PC-3 (cell line): ENCODE measurements at regions not wholly inside any gene's neighbourhood (a gene's known extent, or its start where the extent isn't known, plus 50 kb on each side); places are given as distances from the start of the nearest gene placed in this dataset.

Experiments used
- ATAC-seq: fragments of 200-7000 bp; cut with Tn5 transposase; 2 replicates; pipeline ENCODE4 v1.9.1; 2020; ENCODE audit warnings: mild to moderate bottlenecking, moderate library complexity
- BruUV-seq: library from RNA; stranded (reverse); fragments of 400-500 nt; replicated peaks from 2 replicates; lab custom pipeline; 2021; lab: Mats Ljungman, UMichigan
- CTCF ChIA-PET: fragments of 300-600 bp; sonication (Branson Sonifier 250); formaldehyde crosslinking; loops from one replicate; lab custom pipeline; 2022; ENCODE audit warnings: antibody characterized with exemption; lab: Charles Lee
- POLR2A ChIA-PET: fragments of 300-600 bp; sonication (Branson Sonifier 250); formaldehyde crosslinking; loops from one replicate; lab custom pipeline; 2022; ENCODE audit warnings: antibody characterized with exemption; ENCODE audit not compliant: unreplicated experiment; lab: Charles Lee
- DNase-seq: peaks from one replicate; pipeline ENCODE4 v3.0.0-alpha.2; 2015
- H2AFZ ChIP-seq: fragments of 300-600 bp; sonication (generic); 2 replicates; pipeline ENCODE4 v1.6.0; 2016; ENCODE audit warnings: antibody characterized with exemption, low read length
- H3F3A ChIP-seq: fragments of 300-600 bp; sonication (generic); one replicate; pipeline ENCODE4 v1.6.0; 2017; ENCODE audit warnings: antibody characterized with exemption, low read length, control low read depth, mild to moderate bottlenecking; ENCODE audit not compliant: unreplicated experiment
- H3K27ac ChIP-seq: fragments of 300-600 bp; sonication (generic); 2 replicates; pipeline ENCODE4 v1.5.1; 2016; ENCODE audit warnings: mild to moderate bottlenecking, low read length
- H3K27me3 ChIP-seq: fragments of 300-600 bp; sonication (generic); 2 replicates; pipeline ENCODE4 v1.6.1; 2016; ENCODE audit warnings: low read length, mixed read lengths
- H3K36me3 ChIP-seq: fragments of 300-600 bp; sonication (generic); 2 replicates; pipeline ENCODE4 v1.6.1; 2016; ENCODE audit warnings: low read depth, mixed run types, low read length, mixed read lengths
- H3K4me1 ChIP-seq: fragments of 300-600 bp; sonication (generic); 2 replicates; pipeline ENCODE4 v1.5.1; 2016; ENCODE audit warnings: low read length; ENCODE audit not compliant: insufficient read depth
- H3K4me2 ChIP-seq: fragments of 300-600 bp; sonication (generic); 2 replicates; pipeline ENCODE4 v1.6.0; 2016; ENCODE audit warnings: low read length
- H3K4me3 ChIP-seq: fragments of 300-600 bp; sonication (generic); 2 replicates; pipeline ENCODE4 v1.5.1; 2016; ENCODE audit warnings: mild to moderate bottlenecking, low read length, mixed read lengths
- H3K79me2 ChIP-seq: fragments of 300-600 bp; sonication (generic); 2 replicates; pipeline ENCODE4 v1.6.1; 2017; ENCODE audit warnings: low read length, mixed read lengths
- H3K9ac ChIP-seq: fragments of 300-600 bp; sonication (generic); 2 replicates; pipeline ENCODE4 v1.6.0; 2016; ENCODE audit warnings: mild to moderate bottlenecking, low read length
- H3K9me2 ChIP-seq: fragments of 300-600 bp; sonication (generic); replicated peaks from 2 replicates; pipeline ENCODE4 v1.6.1; 2016; ENCODE audit warnings: mixed run types, low read length, mixed read lengths
- H3K9me3 ChIP-seq: fragments of 300-600 bp; sonication (generic); 2 replicates; pipeline ENCODE4 v1.6.1; 2016; ENCODE audit warnings: low read length, mixed read lengths
- H4K20me1 ChIP-seq: fragments of 300-600 bp; sonication (generic); 2 replicates; pipeline ENCODE4 v1.6.1; 2016; ENCODE audit warnings: low read length, mixed read lengths
- EZH2 ChIP-seq: fragments of 300-600 bp; sonication (generic); IDR thresholded peaks from one replicate; pipeline ENCODE4 v1.6.1; 2017; ENCODE audit warnings: antibody characterized with exemption, mild to moderate bottlenecking, low read length; ENCODE audit not compliant: unreplicated experiment
- EZH2phosphoT487 ChIP-seq: fragments of 300-600 bp; sonication (generic); IDR thresholded peaks from 2 replicates; pipeline ENCODE4 v1.6.1; 2018; ENCODE audit warnings: mild to moderate bottlenecking, antibody characterized with exemption, low read length, borderline replicate concordance
- intact Hi-C: fragments of 100-400 bp; cut with micrococcal nuclease; formaldehyde crosslinking; loops from 2 replicates; pipeline ENCODE4 v1.9.0; 2023
- TF ChIP-seq, protein P1 (sequence below): fragments of 300-600 bp; sonication (generic); conservative IDR thresholded peaks from 2 replicates; pipeline ENCODE4 v1.5.1; 2017; ENCODE audit warnings: antibody characterized with exemption, low read depth, mild to moderate bottlenecking, low read length

DNA sequence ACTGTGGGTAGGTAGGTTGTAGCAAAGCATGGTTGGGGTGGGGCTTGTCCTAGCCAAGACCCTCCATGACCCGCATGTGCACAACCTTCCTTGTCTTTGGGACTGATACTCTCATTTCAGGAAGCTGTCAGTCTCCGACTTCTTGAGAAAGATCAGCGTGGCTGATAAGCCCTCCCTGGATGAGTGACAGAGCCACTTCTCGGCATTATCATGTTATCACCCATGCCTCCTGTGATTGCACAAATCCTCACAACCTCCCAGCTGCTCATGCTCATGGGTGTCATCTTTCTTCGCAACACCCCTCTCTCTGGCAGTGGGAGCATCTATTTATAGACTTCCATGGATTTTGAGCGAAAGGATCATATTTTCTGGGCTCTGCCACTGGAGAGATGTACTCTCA, 314.2 kb downstream of the FOXL1 start:
- Histone ChIP-seq H3K27ac (no peak overlapping the region), H3K27me3 (peaks cover 8% of the 10 kb centered on the region; the same call in 1 of the 2 replicates), H3K9me3 (no peaks in the 10 kb centered on the region), H3K4me2 (no peak overlapping the region), H3K79me2 (no peaks in the 10 kb centered on the region), H2AFZ (no peak overlapping the region), H3K9me2 (no peaks in the 10 kb centered on the region), H4K20me1 (no peaks in the 10 kb centered on the region), H3F3A (no peaks in the 10 kb centered on the region), H3K4me3 (no peak overlapping the region), H3K36me3 (no peaks in the 10 kb centered on the region), H3K9ac (no peak overlapping the region), H3K4me1 (peaks cover 16% of the 10 kb centered on the region)
- ChIA-PET CTCF (no interaction called here), POLR2A (no interaction called here)
- ATAC-seq (no peak), DNase-seq (no peak)
- no TSS peak for BruUV-seq
- no peak for TF ChIP-seq EZH2phosphoT487
- no peak for TF ChIP-seq EZH2
- TF ChIP-seq, protein P1, sequence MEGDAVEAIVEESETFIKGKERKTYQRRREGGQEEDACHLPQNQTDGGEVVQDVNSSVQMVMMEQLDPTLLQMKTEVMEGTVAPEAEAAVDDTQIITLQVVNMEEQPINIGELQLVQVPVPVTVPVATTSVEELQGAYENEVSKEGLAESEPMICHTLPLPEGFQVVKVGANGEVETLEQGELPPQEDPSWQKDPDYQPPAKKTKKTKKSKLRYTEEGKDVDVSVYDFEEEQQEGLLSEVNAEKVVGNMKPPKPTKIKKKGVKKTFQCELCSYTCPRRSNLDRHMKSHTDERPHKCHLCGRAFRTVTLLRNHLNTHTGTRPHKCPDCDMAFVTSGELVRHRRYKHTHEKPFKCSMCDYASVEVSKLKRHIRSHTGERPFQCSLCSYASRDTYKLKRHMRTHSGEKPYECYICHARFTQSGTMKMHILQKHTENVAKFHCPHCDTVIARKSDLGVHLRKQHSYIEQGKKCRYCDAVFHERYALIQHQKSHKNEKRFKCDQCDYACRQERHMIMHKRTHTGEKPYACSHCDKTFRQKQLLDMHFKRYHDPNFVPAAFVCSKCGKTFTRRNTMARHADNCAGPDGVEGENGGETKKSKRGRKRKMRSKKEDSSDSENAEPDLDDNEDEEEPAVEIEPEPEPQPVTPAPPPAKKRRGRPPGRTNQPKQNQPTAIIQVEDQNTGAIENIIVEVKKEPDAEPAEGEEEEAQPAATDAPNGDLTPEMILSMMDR, result no peak
- intact Hi-C loops, result no loop called here

DNA sequence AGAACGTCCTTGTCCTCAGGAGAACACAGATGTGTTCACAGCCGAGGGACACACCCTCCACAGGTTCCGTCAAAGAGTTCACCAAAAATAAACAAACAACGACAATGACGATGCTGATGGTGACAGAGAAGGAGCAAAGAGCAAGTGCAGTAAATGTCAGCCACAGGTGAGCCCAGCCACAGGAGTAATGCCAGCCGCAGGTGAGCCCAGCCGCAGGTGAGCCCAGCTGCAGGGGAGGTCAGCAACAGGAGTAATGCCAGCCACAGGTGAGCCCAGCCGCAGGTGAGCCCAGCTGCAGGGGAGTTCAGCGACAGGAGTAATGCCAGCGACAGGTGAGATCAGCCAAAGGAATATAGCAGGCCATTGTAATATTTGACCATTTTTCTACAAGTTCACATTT, 315.2 kb downstream of the FOXL1 start:
- no peak overlapping the region for H3K27ac ChIP-seq
- H3K79me2 ChIP-seq, result no peaks in the 10 kb centered on the region
- CTCF ChIA-PET, result no interaction called here
- no peak overlapping the region for H3K9ac ChIP-seq
- POLR2A ChIA-PET, result no interaction called here
- no TSS peak for BruUV-seq
- H3K4me3 ChIP-seq, result no peak overlapping the region
- TF ChIP-seq EZH2, result no peak
- DNase-seq, result no peak
- no peaks in the 10 kb centered on the region for H3K9me3 ChIP-seq
- no peaks in the 10 kb centered on the region for H4K20me1 ChIP-seq
- no peaks in the 10 kb centered on the region for H3F3A ChIP-seq
- H3K4me2 ChIP-seq, result no peak overlapping the region
- no peaks in the 10 kb centered on the region for H3K36me3 ChIP-seq
- intact Hi-C loops, result no loop called here
- H3K27me3 ChIP-seq, result peaks cover 8% of the 10 kb centered on the region; the same call in 1 of the 2 replicates
- H3K9me2 ChIP-seq, result no peaks in the 10 kb centered on the region
- H3K4me1 ChIP-seq, result peaks cover 6% of the 10 kb centered on the region
- no peak for ATAC-seq
- H2AFZ ChIP-seq, result no peak overlapping the region

DNA sequence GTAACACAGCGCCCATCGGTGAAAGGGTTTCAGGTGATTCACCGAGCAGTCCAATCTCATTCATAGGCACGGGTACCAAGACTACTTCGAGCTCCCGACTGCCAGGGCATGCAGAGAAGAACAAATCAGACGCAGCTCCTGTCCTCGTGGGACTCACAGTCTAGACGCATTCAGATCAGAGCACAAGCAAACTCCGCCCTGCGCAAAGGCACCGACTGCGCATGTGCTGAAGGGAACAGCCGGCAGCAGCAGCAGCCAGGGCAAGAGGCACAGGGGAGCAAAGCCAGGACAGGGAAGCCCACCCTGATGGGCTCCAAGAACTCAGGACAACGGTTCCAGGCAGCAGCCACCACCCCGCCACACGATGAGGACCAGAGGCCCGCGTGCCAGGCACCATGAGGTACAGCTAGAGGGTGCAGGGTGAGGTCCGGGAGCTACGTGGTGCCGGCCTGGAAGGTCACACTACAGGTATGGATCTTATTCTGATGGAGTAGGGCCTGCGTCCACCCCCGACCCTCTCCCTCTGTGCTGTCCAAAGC, 315.7 kb downstream of the FOXL1 start:
- Histone ChIP-seq H3K27ac (no peak overlapping the region), H3K36me3 (no peaks in the 10 kb centered on the region), H3F3A (no peaks in the 10 kb centered on the region), H3K9ac (no peak overlapping the region), H3K79me2 (no peaks in the 10 kb centered on the region), H3K4me2 (no peak overlapping the region), H4K20me1 (no peaks in the 10 kb centered on the region), H2AFZ (no peak overlapping the region), H3K9me3 (no peaks in the 10 kb centered on the region), H3K9me2 (no peaks in the 10 kb centered on the region), H3K4me3 (no peak overlapping the region), H3K4me1 (peaks cover 6% of the 10 kb centered on the region), H3K27me3 (peaks cover 8% of the 10 kb centered on the region; the same call in 1 of the 2 replicates)
- ChIA-PET CTCF (no interaction called here), POLR2A (no interaction called here)
- no TSS peak for BruUV-seq
- no peak for ATAC-seq
- TF ChIP-seq, protein P1, result no peak
- TF ChIP-seq EZH2 (no peak), EZH2phosphoT487 (no peak)
- intact Hi-C loops, result no loop called here
- DNase-seq, result no peak
